T-helper 1 cell (primary cell): ENCODE measurements at regions not wholly inside any gene's neighbourhood (a gene's known extent, or its start where the extent isn't known, plus 50 kb on each side); places are given as distances from the start of the nearest gene placed in this dataset.

Source experiments
- DNase-seq, 5 donors: peaks; one replicate each; pipeline ENCODE4 v3.0.0-alpha.2; 2012 to 2020

DNA sequence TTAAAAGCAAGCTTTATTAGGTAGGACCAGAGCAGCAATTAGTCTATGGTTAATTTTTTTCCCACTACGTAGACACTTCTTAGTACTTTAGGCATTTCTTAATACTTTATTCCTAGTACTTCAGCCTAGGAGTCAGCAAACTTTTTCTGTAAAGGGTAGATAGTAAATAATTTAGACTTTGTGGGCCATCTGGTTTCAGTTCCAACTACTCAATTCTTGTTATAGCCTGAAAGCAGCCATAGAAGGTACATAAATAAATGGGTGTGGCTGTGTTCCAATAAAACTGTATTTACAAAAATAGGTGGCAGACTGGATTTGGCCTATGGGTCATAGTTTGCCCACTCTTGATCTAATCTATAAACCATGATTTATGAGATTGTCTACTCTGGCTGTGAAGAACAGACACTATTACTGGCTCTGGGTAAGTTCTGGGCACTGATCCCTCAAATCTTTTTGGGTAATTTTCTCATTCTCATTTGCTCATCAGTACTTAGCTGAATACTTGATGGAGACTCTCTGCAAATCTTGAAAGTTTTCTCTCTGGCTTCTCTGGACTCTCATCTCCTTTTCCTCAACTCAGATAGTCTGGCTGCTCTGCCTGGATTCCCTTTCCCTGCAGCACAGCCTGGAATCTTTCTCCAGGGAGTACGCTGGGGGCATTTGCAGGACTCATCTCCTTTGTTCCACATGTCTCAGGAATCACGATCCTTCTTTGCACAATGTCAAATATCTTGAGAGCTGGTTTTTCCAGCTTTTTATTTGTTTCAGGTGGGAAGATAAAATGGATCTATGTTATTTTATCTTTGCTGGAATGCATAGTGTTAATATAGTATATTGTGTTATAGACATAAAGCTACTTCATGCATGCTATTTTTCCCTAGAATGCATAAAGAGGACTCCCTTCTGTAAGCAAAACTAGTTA lies 524.8 kb upstream of the TBL1XR1 start:
- no peak for DNase-seq

DNA sequence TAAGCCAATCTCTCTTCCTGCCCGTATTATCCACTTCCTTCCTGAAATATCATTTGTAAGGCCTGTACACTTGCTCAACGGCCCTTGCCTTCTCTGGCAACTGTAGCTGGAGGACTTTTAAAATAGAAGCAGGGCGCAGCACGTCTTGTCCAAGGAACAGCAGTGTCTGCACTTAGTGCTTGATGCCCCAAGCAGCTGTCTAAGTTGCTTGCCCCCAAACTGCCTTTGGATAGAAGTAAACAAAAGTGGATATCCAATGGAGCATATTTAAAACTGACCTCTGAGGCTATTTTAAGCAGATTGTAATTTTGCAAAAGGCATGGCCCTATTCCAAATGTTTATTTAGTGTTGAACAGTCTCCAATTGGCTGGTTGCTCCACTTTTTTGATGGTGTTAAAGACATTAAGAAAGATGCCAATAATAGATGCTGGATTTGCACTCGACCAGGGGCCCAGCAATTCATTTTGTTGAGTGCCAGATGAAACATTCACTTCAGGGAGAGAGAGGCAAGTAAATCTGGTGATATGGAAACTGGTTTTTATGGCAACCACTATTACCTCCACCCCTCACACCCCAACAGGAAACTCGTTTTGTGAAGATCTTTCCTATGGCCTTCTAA lies 526.8 kb upstream of the TBL1XR1 start:
- no peak for DNase-seq

DNA sequence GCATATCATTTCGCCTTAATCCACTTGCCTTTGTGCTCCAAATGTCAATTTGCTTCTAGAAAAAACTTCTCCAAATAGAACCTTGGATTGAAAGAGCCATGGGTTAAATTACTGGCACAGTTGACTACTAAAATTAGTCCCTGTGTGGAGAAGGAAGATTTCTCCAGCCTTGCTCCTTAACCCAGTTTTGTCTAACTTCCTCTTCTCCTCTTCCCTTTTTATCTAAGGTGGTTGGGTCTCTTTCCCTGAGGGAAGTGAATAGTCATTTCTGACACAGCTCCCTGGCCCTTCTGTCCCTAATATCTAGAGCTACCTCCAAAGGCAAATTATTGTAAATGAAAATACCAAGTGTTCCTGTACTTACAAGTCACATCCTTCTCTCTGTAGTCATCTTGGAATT lies 527.9 kb upstream of the TBL1XR1 start:
- no peak for DNase-seq

DNA sequence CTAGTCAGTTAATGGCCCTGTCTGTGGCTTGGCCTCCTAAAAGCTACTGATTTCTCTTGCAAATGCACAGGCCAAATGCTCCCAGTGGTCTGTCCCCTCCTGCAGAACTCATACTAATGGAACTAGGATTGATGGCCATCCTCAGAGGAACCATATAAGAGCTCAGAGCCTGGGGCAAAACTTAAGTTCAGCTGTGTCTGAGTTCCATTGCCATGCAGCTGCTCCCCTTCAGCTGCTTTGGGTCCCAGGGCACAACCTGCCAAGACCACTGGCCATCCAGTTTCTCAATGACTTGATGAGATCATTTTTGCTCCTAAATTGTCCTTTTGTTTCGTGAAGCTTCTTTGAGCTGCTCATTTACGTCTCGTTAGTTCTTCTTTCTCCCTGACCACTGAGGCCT lies 529.5 kb upstream of the TBL1XR1 start:
- no peak for DNase-seq

DNA sequence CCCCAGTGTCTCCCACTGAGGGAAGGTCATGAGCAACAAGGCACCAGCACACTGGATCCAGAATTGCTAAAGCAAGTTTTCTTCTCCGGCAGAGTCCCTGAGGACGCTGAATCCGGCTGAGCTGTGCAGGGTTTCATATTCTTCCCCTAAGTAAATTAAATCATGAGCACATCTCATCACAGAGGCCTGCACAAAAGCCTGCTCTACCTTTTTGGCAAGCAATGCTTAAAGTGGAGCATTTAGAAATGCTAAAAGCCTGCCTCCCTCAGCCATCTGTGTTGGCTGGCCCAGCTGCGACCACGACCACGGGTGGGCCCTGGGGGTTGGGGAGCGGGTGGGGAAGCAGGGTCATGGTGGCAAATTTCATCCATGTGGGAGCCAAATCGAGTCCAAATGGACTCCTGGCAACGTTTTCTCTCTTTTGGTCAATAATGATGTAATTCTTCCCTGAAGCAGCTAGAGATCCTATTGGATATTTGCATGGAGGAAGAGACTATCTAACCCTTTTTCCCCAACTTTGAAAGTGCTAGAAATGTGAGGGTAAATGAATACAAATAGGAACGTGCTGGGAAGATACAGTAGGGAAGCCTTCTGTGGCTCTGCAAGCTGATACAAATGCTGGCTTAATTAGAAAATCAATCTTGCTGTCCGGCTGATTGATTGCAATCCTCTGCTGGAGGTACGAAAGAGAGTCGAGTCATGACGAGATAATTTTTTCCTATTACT lies 532.8 kb upstream of the TBL1XR1 start:
- DNase-seq: no peak

DNA sequence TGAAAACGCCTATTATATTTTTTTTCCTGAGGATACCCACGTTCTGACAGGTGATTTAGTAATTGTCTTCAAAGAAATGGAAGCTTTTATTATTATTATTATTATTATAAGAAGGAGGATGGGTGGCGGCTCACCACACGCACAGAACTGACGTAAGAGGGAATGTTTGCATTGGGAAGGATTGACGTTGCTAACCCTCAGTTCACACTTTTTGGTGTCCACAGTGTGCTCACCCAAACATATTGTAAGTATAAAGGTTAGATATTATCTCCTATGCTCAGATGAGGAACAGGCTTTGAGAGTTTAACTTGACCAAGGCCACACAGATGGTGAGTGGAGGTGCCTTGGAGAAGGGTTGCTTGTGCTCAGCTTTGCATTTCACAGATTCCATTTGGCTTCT lies 533.5 kb upstream of the TBL1XR1 start:
- DNase-seq: no peak

DNA sequence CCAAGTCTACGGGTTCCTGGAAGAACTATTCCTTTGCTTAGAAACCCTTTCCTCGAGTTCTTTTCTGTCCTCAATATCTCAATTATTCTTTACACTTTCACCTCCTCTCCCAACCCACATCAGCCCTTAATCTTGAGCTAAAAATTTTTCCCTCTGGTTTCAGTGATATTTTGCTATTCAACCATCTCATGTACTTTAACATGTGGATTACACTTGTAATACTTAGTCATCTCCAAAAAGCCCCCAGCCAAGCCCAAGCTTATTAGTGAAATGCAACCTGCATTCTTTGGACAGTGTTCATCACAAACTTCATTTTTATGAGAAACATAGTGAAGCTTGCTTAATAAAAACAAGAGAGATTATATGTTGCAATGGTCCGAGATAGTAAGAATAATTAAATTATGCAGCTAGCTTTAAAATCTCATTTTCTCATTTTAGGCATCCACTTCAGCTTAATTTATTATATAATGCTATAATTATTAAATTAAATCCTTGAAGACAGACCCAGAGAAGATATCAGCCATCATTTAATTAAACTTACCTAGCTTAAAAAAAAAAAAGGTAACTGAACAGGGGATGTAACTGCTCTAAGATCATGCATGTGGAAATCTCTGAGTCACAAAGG lies 534.5 kb upstream of the TBL1XR1 start:
- DNase-seq: no peak

DNA sequence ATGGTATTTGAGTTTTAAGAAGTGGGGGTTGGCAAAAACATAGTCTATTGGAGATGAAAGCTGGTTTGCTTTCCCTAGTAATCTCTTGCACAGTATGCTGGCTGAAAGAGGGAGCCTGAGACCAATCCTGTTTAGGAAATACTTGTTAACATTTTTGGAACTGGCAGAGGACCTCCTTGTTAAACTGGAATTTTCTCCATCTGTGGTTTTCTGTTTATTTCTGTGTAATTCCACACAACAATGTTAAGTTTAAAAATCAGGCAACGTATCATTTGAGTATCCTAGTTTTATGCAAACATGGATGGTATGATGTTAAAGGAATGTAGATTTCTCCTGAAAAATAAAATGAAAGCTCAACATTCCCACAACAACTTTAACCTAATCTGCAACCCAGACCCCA lies 536.0 kb upstream of the TBL1XR1 start:
- DNase-seq: no peak

DNA sequence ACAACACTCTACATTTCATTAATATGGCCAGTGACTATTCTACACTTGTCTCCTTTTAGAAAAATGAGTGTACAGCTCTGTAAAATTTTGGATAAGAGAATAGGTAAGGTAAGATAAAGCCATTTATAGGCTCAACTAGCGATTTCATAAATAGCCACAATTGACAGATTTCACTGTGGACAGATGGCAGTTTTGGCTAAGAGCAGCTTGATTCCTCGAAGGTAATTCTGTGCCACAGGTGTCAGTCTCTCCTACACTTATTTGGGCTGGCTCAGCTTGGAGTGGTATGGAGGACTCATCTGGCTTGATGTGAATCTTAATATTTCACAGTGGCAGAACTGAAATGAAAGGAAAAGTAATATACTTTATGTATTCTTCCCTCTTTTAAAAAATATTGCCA lies 536.7 kb upstream of the TBL1XR1 start:
- DNase-seq: no peak

DNA sequence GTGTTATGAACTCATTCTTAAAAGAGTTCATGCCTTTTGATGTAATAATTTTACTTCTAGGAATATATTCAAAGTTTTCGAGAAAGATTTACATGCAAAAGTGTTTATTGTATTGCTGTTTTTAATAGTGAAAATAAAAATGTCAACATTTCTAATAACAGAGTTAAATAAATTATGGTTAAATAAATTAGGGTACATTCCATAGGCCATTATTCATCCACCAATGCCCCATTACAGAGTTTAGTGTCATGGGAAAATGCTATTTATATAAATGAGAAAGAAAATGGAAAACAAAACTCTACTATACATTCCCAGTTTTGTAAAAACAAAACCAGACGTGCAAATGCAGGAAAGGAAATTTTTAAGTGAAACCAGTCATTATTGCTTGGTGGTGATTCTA lies 538.1 kb upstream of the TBL1XR1 start:
- DNase-seq: no peak

DNA sequence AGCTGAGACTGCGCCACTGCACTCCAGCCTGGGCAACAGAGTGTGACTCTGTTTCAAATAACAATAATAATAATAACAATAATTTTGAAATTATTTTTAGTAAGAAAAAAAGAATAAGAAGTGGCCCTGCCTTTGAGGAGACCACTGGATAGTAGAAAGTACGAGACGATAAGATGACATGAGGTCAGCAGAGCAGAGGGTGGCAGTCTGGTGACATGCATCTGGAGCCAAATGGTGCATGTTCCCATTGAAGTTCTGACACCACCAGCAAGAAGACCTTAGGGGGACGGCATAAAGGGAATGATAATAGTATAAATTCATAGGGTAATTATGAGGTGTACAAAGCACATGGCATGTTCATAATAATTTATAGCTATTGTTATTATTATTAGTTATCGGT lies 542.2 kb upstream of the TBL1XR1 start:
- no peak for DNase-seq

DNA sequence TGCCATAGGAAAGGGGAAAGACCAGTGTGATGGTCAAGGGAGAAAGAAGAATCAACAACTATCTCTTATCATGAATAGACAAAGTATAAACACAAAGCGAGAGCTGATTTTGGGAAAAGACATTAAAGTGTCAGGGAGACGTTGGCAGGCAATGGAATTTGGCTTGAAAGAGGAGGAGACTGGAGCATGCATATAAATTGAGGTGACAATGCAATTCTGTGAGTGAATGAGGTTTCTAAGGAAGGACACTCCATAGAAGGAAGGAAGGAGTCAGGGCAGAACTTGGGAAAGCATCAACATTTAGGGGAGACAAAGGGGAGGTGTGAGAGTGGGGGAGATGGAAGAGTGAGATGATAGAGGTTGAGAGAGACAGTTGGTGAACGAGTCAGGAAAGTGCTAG lies 543.0 kb upstream of the TBL1XR1 start:
- no peak for DNase-seq

DNA sequence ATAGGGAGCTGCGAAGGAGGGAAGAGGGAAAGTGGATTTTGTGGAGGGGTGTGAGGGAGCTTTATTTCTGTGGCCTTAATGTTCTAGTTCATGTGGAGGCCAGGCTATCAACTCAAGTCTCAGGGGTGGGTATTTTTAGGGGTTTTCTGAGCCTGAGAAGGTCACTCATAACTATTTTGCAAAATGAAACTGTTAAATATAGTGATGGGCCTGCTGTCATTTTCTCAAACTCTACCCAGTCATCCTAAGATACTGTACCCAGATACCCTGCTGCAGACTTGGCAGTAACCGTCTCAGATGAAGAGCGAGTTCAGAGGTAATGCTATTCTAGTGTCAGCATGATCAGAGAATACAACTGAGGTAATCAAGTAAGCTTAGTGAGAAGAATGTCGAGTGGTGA lies 545.0 kb upstream of the TBL1XR1 start:
- no peak for DNase-seq

DNA sequence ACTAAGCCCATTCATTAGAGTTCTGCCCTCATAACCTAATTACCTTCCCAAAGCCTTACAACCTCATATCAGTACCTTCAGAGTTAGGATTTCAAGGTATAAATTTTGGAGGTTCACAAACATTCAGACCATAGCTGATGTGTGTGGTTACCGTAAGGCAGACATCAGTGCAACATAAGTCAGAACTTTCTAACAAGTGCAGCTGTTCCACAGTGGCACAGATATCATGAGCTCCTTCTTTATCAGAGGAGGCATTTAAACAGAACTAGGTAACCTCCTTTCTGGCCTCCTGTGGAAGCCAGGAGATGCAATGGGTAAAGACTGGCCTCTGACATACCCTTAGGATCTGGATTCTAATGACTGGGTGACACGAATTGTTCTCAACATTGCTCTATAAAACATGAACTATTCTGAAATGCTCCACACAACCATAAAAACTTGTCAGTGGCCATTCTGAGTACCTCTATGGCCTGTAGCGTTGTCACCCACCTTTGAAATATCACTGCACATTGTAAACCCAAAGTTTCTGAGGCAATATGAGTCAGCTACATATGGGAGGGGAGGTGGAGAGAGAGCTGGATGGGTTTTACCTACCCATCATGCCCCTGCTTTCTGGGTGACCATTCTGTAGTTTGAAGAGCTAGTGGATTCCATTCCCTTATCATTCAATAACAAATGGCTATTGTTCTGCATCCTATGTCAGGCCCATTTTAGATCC lies 546.0 kb upstream of the TBL1XR1 start:
- DNase-seq: no peak

DNA sequence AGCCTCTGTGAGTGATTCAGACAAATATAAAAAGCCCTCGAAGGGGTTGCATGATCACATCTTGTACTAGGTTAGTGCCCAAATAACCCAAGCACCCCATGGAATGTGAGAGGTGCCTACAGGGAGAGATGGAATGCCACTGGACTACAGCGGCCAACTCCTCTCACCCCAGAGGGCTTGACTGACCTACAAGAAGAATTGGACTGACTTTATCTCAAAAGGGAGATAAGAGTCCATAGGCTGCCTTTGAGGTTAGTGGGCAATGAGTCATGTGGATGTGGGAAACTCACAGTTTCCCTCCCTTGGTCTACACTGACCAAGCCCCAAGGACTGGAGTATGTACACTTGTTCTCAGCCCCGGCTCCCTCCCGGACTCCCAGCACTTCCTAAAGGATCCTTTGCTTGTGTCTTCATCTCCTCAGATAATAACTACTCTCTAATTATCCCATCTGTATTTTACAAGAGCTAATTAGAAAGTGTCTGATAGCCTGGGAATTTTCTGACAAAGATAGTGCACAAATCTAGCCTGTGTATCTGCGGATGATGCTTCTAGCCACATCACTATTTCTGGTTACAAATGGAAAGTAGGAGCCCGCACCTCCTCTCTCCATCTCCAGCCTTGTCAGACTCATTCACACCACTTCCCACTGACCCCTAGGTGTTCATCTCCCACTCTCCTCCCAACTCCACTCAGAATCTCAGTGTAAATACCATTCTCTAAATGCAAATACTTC lies 547.8 kb upstream of the TBL1XR1 start:
- DNase-seq: no peak

DNA sequence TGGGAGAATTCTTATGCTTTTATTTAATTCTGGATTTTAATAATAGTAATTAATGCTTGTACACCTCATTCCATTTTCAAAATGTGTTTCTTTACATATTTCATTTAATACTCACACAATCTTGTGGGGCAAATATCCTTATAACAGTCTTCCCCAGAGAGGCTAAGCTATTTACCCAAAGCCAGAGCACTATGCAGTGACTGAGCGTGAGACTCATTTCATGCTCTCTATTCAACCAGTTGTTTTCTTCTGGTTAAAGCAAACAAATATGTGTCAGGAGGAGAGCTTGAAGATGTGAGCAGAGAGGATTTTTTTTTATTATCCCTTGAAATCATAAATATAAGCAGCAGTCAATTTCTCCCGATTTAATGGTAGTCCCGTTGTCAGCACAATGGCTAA lies 548.3 kb upstream of the TBL1XR1 start:
- no peak for DNase-seq

DNA sequence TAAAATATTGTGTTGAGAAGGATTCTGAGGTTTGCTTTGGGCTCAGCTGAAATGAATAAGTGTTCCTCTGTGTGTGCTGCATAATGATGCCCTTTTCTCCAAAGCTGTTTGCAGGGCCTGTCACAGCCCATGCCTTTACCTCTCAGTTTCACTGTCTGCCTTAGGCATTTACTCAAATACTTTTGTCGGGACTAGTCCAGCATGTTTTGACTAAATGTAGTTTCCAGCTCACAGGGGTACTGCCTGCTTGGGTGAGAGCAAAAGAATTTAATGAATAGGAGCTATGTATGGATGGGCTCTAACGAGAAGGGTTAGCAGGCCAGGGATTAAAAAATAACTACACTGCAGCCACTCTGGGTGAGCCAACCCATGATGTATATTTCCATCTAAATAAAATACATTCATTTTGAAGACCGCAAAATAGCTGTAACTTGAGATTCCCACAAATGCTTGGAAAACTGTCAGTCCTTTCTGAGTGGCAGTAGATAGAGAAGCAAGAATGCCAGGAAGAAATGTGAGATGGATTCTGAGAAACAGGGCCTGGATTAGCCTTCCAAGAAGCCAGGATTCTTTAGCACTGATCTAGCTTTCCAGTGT lies 549.2 kb upstream of the TBL1XR1 start:
- DNase-seq: no peak

DNA sequence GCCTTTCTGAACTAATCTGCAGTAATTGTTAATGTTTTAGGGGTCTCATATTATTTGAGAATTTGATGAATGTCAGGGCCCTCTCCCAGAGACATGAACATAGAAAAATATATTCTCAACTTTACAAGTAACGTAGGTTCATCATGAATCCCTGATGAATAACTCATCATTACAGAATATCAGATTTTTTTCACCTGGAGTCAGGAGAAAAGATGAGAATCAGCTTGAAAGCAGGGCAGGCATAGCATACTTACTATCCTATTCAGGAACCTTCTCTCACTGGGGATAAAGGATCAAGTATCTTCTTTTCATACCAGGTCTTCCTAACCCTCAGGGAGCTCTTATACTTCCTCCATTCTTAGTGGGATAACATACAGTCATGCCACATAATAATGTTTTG lies 552.6 kb upstream of the TBL1XR1 start:
- DNase-seq: no peak

DNA sequence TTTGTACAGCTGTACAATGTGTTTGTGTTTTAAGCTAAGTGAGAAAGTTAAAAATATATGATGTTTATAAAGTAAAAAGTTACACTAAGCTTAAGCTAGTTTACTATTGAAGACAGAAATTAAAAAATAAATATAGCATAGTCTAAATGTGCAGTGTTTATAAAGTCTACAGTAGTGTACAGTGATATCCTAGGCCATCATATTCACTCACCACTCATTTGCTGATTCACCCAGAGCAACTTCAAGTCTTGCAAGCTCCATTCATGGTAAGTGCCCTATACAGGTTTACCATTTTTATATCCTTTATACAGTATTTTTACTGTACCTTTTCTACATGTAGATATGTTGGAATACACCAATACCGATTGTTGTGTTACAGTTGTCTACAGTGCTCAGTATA lies 553.2 kb upstream of the TBL1XR1 start:
- DNase-seq: no peak

DNA sequence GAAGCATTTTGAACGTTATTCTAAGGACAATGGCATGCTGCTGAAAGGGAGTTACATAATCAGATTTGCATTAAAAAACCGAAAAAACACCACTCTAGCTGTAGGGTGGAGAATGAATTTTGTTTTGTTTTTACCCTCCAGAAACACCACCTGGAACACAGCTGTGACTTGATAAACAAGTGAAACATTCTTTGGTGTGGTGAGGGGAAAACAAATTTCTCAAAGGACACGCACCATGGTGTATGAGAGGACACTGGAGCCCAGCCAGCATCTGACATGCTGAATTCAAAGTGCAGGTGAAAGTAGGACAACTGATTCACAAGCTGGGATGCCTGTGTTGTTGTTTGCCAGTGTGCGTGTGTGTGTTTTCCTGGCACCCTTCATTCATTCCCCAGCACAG lies 554.5 kb upstream of the TBL1XR1 start:
- DNase-seq: no peak

DNA sequence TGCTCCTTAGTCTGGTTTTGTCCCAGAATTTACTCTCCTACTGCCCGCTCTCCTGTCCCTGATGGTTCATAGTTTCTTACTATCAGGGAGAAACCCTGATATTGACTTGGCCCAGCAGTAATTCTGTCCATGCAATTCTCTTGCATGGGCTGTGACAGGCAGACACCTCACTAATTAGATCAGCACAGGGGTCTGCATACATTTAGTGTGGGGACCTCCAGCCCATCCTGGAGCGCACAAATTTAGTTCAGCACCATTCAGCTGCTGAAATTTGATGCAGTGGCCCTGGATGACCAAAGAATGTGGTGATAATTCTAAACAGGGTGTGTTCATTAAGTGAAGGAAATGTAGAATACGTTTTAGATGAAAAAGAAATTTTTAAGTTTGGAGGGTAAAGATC lies 555.5 kb upstream of the TBL1XR1 start:
- DNase-seq: no peak
